ENCODE measurements at regions not wholly inside any gene's neighbourhood (a gene's known extent, or its start where the extent isn't known, plus 50 kb on each side); places are given as distances from the start of the nearest gene placed in this dataset.
A peak's percentile ranks its signal among the peaks of the same experiment; 100 is the strongest.
"Not testable (repeated sequence)": the region's sequence is repeated elsewhere in the genome, so short reads cannot be mapped to it uniquely, and the experiment has no call there.

DNA sequence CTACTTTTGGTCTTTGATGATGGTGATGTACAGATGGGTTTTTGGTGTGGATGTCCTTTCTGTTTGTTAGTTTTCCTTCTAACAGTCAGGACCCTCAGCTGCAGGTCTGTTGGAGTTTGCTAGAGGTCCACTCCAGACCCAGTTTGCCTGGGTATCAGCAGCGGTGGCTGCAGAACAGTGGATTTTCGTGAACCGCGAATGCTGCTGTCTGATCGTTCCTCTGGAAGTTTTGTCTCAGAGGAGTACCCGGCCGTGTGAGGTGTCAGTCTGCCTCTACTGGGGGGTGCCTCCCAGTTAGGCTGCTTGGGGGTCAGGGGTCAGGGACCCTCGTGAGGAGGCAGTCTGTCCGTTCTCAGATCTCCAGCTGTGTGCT is 56.6 kb upstream of the TNFAIP8 start:
- DNase-seq = not testable (repeated sequence)

DNA sequence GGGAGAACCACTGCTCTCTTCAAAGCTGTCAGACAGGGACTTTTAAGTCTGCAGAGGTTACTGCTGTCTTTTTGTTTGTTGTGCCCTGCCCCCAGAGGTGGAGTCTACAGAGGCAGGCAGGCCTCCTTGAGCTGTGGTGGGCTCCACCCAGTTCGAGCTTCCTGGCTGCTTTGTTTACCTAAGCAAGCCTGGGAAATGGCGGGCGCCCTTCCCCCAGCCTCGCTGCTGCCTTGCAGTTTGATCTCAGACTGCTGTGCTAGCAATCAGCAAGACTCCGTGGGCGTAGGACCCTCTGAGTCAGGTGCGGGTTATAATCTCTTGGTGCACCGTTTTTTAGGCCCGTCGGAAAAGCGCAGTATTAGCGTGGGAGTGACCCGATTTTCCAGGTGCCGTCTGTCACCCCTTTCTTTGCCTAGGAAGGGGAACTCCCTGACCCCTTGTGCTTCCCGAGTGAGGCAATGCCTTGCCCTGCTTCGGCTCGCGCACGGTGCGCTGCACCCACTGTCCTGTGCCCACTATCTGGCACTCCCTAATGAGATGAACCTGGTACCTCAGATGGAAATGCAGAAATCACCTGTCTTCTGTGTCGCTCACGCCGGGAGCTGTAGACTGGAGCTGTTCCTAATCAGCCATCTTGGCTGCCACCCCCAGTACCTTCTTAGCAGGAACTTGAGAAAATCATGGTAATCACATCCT is 56.1 kb upstream of the TNFAIP8 start:
- peak; percentile 91 to 96 for DNase-seq

DNA sequence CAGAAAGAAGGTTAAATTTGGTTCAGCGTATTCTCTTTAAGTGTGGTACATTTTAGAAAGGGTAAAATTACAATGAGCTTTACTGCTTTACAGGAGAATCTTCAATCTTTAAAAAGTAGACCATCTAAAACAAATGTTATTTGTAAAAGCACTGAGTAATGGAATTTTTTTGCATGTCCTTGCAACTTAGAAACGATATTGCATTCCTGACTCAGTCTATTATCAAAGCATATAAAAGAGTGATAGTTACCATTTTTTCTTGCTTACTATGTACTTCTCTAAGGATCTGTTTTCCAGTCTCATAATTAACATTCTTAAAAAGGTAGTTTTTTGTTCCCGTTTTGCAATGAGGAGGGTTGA is 55.5 kb upstream of the TNFAIP8 start:
- no peak for DNase-seq

DNA sequence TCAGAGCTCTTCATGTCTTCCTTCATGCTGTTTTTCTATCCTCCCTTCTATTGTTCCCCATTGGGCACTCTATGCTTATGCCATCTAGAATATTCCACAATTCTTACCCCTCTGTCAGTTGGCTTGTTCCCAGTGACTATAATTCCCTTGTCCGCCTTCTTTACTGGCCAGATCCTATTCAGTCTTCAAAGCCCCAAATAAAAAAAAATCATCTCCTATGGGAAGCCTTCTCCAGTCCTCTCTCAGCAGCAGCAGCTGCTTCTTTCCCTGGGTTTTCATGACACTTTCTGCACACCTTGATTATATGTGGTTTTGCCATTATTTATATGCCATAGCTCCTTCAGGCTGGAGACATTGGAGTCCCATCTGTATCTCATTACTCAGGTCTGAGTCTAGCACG is 54.6 kb upstream of the TNFAIP8 start:
- no peak for DNase-seq

DNA sequence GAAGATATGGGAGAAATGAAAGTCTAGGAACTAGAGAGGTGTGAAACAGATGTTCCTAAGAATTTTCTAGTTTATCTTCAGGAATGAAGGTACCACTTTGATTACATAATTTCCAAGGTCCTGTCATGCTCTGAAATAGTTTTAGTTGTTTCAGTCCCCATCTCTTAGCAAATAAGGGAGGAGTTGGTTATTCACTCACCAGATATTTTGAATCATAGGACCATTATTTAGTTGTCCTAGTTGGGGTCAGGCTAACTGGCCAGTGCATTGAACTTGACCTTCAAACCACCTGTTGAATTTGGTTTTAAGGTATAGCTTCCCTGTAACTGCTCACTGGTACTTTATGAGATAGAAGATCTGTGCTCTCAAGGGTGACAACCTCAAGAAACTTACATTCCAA is 53.9 kb upstream of the TNFAIP8 start:
- DNase-seq = no peak

DNA sequence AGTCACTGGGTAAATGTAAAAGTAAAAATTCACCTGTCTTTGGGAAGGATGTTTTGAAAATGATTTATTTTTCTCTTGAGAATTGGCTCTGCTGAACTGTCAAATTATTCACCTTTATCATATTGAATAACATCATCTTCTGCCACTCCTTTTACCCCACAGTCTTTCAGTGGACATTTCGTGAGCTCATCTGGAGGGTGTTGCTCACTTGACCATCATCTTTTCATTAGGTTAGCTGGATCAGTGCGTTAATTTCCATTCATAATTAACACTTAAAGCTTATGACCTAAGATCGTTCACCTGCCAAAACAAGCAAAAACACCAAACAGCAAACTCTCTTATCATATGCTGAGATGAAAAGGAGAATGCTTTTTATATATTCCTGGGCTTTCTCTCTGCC is 53.4 kb upstream of the TNFAIP8 start:
- no peak for DNase-seq

DNA sequence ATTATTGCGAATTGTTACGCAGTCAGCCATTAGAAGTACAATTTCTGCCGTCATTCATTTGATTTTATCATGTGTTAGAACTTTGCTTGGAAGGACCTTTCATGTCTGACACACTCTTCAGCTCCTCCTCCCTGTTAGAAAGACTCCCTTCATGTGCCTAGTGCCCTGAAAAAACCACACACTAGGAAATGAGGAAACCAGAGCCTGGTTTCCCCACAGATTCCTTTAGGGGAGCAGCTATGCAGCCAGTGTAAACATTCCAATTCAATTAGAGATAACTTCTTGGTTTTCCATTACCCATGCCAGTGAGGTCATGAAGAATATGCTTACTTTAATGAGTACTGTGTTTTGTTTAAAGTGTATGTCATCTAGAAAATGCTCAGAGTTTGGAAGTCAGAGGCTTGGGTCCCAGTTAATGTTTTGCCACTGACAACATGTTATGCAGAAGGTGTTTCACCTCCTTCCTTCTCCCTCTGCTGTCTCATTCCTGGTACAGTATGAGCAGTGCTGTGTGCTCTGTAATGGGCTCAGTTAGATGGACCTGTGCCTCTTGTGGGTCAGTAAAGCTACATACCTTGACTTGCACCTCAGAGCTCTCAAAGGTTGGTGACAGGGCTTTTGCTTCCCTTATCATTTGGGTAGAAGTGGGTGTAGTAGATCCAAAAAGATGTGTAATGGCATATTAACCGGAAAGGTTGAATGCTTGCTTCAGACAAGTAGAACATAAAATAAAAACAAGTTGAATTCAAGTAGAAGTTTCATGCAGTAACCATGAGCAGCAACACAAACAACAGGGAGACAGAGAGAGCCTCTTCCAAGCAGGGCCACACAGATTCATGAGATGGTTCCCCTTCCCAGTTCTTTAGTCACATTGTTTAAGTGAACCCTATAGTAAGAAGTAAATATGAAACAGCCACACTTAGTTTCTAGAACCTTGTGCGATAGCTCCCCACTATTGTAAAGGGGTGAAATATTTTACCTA is 52.6 kb upstream of the TNFAIP8 start:
- DNase-seq = no peak

DNA sequence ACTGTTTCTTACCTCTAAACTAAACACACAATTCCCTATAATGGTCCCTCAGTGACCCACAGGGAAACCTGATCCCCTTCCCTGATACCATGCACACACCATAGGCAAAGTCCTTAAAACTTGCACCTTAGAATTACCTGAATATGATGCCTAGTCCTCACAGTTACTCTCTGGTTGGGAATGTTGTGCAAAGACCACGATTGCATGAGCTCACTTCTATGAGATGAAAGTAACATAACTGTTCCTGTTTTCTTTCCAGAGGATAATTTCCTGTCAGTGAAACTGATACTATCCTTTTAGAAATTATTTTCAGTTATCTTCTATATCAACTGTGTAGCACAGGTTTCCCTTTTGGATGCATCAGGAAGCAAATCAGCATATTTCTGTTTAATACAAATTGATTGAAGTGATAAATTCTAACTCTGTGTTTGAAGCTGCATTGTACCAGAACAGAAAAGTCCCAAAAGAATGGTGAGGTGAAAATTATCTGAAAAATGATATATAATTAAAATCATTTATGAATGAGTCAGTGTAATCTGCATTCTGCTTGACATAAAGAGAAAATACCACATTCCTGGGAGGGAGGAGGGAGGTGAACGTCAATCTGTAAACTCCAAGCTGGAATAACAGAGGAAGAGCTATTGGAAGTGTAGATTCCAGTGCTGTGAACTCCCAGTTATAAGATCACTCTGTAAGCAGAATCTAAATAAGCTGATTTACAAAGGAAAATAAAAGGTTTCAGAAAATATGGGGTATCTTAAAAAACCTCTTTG is 51.2 kb upstream of the TNFAIP8 start:
- DNase-seq = no peak
